ENCODE measurements at regions not wholly inside any gene's neighbourhood (a gene's known extent, or its start where the extent isn't known, plus 50 kb on each side); places are given as distances from the start of the nearest gene placed in this dataset.

DNA sequence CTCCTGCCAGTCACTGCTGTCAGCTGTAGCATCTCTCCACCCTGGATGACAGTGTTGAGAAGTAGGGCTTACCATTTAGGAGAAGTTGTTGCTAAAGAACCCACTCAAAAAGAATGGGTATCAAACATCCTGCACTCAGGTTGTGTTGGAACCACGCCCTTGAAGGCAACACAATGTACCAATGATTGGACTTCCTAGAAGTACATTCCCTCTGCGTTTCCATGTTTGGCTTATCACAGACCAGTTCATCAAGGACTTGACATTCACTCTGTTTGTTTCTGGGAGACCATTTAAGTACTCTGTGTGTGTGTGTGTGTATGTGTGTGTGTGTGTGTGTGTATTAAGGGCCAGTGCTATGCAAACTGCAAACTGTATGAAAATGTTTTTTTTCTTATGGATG, 200.6 kb upstream of the GATB start:
- Histone ChIP-seq H3K4me3 (no peak overlapping the region), H3K27me3 (ENCODE audit: low read depth) (no peaks in the 10 kb centered on the region), H3K4me1 (no peaks in the 10 kb centered on the region), H3K36me3 (replicated peaks) (no peaks in the 10 kb centered on the region), H3K9me3 (no peaks in the 10 kb centered on the region)
- DNase-seq (ENCODE audit: low spot score in 2 of 2), result no peak
- in situ Hi-C loops (cut with MboI; ENCODE audit: low sequenced_read_pairs), result no loop called here

DNA sequence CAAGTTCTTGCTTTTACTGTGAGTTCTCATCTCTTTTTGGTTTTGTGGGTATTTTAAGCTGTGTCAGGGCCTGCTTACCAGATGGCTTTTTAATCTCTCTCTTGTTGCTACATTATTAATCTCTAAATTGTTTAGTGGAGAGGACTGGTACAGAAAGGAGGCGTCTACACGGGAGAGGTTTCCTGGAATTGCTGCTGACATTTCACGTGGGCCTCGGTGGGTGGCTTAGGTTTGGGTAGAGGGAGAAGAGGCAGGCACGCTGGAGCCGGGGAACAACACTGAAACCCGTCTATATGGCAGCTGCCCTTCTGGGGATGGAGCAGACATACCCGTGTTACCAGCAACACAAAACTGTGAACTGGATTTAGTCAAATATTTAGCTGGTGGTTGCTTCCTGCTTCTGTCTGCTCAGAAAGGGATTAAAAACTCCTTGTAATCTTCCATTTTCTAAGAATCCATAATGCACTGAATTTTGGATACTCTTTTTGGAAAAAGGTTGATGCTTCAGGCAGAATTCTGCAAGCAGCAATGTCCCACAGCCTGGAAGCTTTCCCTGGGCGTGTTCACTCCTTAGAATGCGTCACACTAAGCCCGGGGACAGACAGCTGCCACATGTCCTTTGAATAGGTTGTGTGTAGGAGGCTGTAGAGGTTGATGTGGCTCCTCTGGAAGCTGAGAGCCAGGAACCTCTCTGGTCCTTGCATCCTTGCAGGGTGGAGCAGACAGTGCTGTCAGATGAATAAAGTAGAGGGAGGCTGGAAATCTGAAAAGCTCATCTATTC, 199.8 kb upstream of the GATB start:
- in situ Hi-C loops (cut with MboI; ENCODE audit: low sequenced_read_pairs), result no loop called here
- DNase-seq (ENCODE audit: low spot score in 2 of 2), result no peak
- no peaks in the 10 kb centered on the region for H3K36me3 ChIP-seq (replicated peaks)
- no peaks in the 10 kb centered on the region for H3K9me3 ChIP-seq
- H3K4me1 ChIP-seq, result no peaks in the 10 kb centered on the region
- no peaks in the 10 kb centered on the region for H3K27me3 ChIP-seq (ENCODE audit: low read depth)
- H3K4me3 ChIP-seq, result no peak overlapping the region

DNA sequence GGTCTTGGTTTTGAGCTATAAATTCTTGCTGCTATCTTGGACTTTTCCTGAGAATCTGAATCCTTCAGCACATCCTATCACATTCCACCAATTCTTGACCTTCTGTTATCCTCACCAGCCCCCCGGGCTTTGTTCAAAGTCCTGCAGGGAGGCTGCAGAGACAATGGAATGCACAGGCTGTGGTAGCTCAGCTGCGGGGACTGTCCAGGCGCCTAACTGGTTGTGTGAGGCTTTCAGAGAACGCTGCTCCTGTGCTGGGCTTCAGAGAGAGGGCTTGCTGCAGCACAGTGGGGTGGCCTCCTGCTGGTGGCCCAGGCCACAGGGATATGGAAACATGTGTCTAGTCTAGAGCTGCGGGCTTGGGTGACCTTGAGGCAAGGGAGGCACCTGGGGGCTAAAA, 196.3 kb upstream of the GATB start:
- DNase-seq (ENCODE audit: low spot score in 2 of 2), result peak; percentile 15 to 53
- Histone ChIP-seq H3K4me1 (no peaks in the 10 kb centered on the region), H3K36me3 (replicated peaks) (no peaks in the 10 kb centered on the region), H3K9me3 (no peaks in the 10 kb centered on the region), H3K4me3 (no peak overlapping the region), H3K27me3 (ENCODE audit: low read depth) (no peaks in the 10 kb centered on the region)
- in situ Hi-C loops (cut with MboI; ENCODE audit: low sequenced_read_pairs), result no loop called here

DNA sequence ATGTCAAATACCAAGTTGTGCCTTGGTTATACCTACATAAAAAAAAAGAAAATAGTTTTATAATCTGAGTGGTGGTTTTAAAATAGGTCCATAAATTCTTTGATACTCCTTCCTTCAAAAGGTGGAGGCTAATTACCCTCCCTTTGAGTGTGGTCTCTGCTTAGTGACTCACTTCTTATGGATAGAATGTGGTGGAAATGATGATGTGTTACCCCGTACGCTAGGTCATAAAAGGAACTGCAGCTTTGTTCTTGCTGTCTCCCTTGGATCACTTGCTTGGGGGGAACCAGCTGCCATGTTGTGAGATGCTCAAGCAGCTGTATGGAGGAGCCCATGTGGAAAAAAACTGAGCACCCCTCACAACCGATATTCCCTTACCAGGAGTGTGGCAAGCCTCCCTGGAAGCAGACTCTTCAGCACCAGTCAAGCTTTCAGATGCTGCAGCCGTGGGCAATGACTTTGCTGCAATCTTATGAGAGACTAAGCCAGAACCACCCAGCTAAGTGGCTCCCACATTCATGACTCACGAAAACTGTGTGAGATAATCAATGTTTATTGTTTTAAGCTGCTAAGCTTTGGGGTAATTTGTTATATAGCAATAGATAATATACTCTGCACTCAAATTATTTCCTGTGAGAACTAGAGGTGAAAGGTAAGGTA, 195.0 kb upstream of the GATB start:
- in situ Hi-C loops (cut with MboI; ENCODE audit: low sequenced_read_pairs), result no loop called here
- no peaks in the 10 kb centered on the region for H3K36me3 ChIP-seq (replicated peaks)
- no peak overlapping the region for H3K4me3 ChIP-seq
- H3K9me3 ChIP-seq, result no peaks in the 10 kb centered on the region
- no peak for DNase-seq (ENCODE audit: low spot score in 2 of 2)
- H3K27me3 ChIP-seq (ENCODE audit: low read depth), result no peaks in the 10 kb centered on the region
- H3K4me1 ChIP-seq, result no peaks in the 10 kb centered on the region

DNA sequence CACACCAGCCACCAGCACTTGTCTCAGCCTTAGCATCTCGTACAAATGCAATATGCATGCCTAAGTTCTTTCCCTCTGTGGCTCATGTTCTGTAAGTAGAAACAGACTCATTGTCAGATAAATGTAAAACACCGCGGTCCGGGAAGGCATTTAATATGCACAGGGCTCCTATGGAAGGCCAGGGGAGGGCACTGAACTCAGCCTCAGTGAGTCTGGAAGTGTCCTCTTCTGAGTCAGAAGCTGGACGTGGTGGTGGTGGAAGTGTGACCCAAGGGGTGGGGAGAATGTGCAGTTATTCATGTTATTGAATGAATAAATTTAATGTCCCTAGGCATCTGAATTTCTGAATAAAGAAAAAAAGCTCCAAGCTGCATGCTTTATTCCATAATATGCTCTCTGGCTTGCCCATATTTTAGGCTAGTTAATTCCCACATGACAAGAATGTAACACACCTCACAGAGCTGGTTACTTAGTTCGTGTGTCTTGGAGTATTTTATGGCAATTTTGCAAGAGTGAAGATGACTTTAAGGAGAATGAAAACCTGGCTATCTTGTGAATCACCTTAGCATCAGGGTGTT, 193.1 kb upstream of the GATB start:
- no peak for DNase-seq (ENCODE audit: low spot score in 2 of 2)
- H3K36me3 ChIP-seq (replicated peaks), result no peaks in the 10 kb centered on the region
- H3K27me3 ChIP-seq (ENCODE audit: low read depth), result no peaks in the 10 kb centered on the region
- H3K4me1 ChIP-seq, result no peaks in the 10 kb centered on the region
- no peak overlapping the region for H3K4me3 ChIP-seq
- in situ Hi-C loops (cut with MboI; ENCODE audit: low sequenced_read_pairs), result no loop called here
- no peaks in the 10 kb centered on the region for H3K9me3 ChIP-seq

- in situ Hi-C loops (cut with MboI; ENCODE audit: low sequenced_read_pairs), result no loop called here
- Histone ChIP-seq H3K27me3 (ENCODE audit: low read depth) (no peaks in the 10 kb centered on the region), H3K4me1 (no peaks in the 10 kb centered on the region), H3K4me3 (no peak overlapping the region), H3K9me3 (no peaks in the 10 kb centered on the region), H3K36me3 (replicated peaks) (no peaks in the 10 kb centered on the region)
- DNase-seq (ENCODE audit: low spot score in 2 of 2), result no peak
Observed at GRCh38 chr4:151953312-151953711, 192.5 kb upstream of the GATB start.

- H3K9me3 ChIP-seq, result no peaks in the 10 kb centered on the region
- in situ Hi-C loops (cut with MboI; ENCODE audit: low sequenced_read_pairs), result no loop called here
- no peak overlapping the region for H3K4me3 ChIP-seq
- H3K4me1 ChIP-seq, result no peaks in the 10 kb centered on the region
- H3K27me3 ChIP-seq (ENCODE audit: low read depth), result no peaks in the 10 kb centered on the region
- H3K36me3 ChIP-seq (replicated peaks), result no peaks in the 10 kb centered on the region
- no peak for DNase-seq (ENCODE audit: low spot score in 2 of 2)
Observed at GRCh38 chr4:151952711-151953254, 192.0 kb upstream of the GATB start.

DNA sequence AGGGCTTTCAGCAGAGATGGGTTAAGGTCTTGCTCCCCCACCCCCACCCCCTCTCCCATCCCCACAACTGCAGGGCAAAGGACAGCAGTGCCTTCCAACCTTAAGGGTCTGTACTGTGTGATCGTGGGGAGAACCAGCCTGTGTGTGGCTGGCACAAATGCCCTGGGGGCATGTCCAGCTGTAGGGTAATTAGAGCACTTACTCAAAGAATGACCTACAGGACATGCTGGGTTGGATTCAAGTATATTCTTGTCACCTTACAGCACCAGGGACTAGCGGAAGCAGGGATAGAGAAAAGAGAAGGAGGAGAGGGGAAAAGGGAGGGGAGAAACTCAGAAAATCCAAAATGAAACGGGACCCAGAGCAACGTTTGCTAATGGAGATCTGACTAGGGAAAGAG, 191.3 kb upstream of the GATB start:
- Histone ChIP-seq H3K27me3 (ENCODE audit: low read depth) (no peaks in the 10 kb centered on the region), H3K36me3 (replicated peaks) (no peaks in the 10 kb centered on the region), H3K4me1 (no peaks in the 10 kb centered on the region), H3K9me3 (no peaks in the 10 kb centered on the region), H3K4me3 (no peak overlapping the region)
- in situ Hi-C loops (cut with MboI; ENCODE audit: low sequenced_read_pairs), result no loop called here
- DNase-seq (ENCODE audit: low spot score in 2 of 2), result no peak

- Histone ChIP-seq H3K9me3 (peaks cover 2% of the 10 kb centered on the region; the same call in 1 of the 2 replicates), H3K4me1 (no peaks in the 10 kb centered on the region), H3K36me3 (replicated peaks) (no peaks in the 10 kb centered on the region), H3K4me3 (no peak overlapping the region), H3K27me3 (ENCODE audit: low read depth) (no peaks in the 10 kb centered on the region)
- DNase-seq (ENCODE audit: low spot score in 2 of 2), result no peak
- in situ Hi-C loops (cut with MboI; ENCODE audit: low sequenced_read_pairs), result no loop called here
Observed at GRCh38 chr4:151951671-151952050, 190.9 kb upstream of the GATB start.

DNA sequence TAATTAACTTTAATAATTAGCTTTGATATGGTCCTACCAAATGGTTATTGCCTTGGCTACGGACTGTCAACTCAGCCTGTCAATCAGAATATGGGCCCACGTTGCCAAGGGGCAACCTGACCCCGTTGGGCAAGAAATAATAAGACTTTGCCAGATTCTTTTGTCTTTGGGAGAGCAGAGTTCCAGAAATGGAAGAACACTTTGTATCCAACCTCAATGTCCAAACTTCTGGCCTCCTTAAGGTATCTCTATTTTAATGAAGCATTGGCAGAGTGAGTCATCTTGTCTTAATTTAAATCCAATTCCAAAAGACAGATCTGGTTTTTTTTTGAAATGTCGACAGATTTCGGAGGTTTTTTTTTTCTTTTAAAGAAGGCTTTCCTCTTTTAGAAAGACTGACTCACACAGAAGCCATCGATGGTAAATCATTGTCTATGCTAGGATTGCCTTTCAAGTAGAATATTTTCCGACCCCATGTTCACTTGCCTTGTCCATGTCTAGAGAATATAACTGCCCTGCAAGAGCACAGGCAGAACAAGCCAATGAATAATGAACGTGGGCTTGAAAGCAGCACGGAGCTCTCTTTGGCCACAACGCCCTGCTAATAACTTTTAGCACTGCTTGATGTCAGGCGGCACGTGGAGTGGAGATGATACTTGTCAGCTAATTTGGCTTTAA, 190.3 kb upstream of the GATB start:
- DNase-seq (ENCODE audit: low spot score in 2 of 2), result no peak

DNA sequence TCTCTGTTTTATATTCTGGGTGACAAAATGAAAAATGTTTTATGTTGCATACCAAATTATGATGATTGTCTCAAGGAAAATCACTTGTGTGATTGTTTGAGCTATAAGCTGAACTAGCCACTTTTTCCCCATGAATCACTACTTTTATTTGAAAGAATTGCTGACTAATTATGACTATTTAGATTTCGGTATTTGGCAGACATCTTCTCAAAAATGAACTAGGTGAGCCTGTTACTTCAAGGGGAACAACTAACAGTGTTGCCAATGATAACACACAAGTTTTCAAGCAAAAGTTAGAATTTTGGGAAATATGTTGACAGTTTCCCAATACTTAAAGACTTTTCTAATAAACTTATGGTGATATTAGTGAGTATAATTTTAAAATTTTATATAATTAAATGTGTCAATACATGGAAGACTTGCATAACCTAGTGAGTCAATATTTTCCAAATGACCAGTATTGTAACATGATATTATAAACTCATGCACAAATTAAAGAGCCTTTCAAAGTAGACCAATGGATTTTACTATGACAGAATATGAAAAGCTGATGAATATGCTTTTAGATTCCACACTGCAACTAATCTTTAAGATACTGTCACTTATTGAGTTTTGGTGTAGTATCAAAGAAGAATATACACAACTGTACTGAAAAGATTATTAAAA, 187.7 kb upstream of the GATB start:
- Histone ChIP-seq H3K9me3 (peaks cover 10% of the 10 kb centered on the region), H3K27me3 (ENCODE audit: low read depth) (no peaks in the 10 kb centered on the region), H3K4me3 (no peak overlapping the region), H3K4me1 (no peaks in the 10 kb centered on the region), H3K36me3 (replicated peaks) (no peaks in the 10 kb centered on the region)
- no peak for DNase-seq (ENCODE audit: low spot score in 2 of 2)
- in situ Hi-C loops (cut with MboI; ENCODE audit: low sequenced_read_pairs), result no loop called here

More for the DNA sequence above, 190.3 kb upstream of the GATB start:
- Histone ChIP-seq H3K27me3 (ENCODE audit: low read depth) (no peaks in the 10 kb centered on the region), H3K36me3 (replicated peaks) (no peaks in the 10 kb centered on the region), H3K4me3 (no peak overlapping the region), H3K4me1 (no peaks in the 10 kb centered on the region), H3K9me3 (peaks cover 7% of the 10 kb centered on the region)
- in situ Hi-C loops (cut with MboI; ENCODE audit: low sequenced_read_pairs), result no loop called here

DNA sequence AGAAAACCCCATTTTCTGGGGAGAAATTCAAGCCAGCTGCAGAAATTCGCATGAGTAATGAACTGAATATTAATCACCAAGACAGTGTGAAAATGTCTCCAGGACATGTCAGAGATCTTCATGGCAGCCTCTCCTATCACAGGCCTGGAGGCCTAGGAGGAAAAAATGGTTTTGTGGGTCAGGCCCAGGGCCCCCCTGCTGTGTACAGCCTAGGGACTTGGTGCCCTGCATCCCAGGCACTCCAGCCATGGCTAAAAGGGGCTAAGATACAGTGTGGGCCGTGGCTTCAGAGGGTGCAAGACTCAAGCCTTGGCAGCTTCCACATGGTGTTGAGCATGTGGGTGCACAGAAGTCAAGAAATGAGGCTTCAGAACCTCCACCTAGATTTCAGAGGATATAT, 185.9 kb upstream of the GATB start:
- no peaks in the 10 kb centered on the region for H3K4me1 ChIP-seq
- DNase-seq (ENCODE audit: low spot score in 2 of 2), result no peak
- no peaks in the 10 kb centered on the region for H3K27me3 ChIP-seq (ENCODE audit: low read depth)
- H3K36me3 ChIP-seq (replicated peaks), result no peaks in the 10 kb centered on the region
- in situ Hi-C loops (cut with MboI; ENCODE audit: low sequenced_read_pairs), result no loop called here
- peaks cover 10% of the 10 kb centered on the region for H3K9me3 ChIP-seq
- H3K4me3 ChIP-seq, result no peak overlapping the region

- Histone ChIP-seq H3K4me3 (no peak overlapping the region), H3K9me3 (peaks cover 10% of the 10 kb centered on the region), H3K27me3 (ENCODE audit: low read depth) (no peaks in the 10 kb centered on the region), H3K36me3 (replicated peaks) (no peaks in the 10 kb centered on the region), H3K4me1 (no peaks in the 10 kb centered on the region)
- no peak for DNase-seq (ENCODE audit: low spot score in 2 of 2)
- in situ Hi-C loops (cut with MboI; ENCODE audit: low sequenced_read_pairs), result no loop called here
Observed at GRCh38 chr4:151942971-151943370, 182.2 kb upstream of the GATB start.
